Astrocyte of the spinal cord (primary cell): ENCODE measurements at regions not wholly inside any gene's neighbourhood (a gene's known extent, or its start where the extent isn't known, plus 50 kb on each side); places are given as distances from the start of the nearest gene placed in this dataset.

Experiments used
- DNase-seq: peaks from one replicate; pipeline ENCODE4 v3.0.0; 2011; ENCODE audit warnings: low read depth, low spot score
- H3K4me3 ChIP-seq: 2 replicates; pipeline ENCODE4 v1.5.1; 2011; ENCODE audit warnings: low read depth, mild to moderate bottlenecking, low read length, moderate library complexity
- in situ Hi-C: cut with HindIII; loops from 2 replicates; pipeline ENCODE4 v1.10.0; 2017; ENCODE audit warnings: low sequenced_read_pairs
- TF ChIP-seq, protein P1 (sequence below): IDR thresholded peaks from 2 replicates; pipeline ENCODE4 v1.5.1; 2012; ENCODE audit warnings: low read depth, mild to moderate bottlenecking, low read length, inconsistent platforms

DNA sequence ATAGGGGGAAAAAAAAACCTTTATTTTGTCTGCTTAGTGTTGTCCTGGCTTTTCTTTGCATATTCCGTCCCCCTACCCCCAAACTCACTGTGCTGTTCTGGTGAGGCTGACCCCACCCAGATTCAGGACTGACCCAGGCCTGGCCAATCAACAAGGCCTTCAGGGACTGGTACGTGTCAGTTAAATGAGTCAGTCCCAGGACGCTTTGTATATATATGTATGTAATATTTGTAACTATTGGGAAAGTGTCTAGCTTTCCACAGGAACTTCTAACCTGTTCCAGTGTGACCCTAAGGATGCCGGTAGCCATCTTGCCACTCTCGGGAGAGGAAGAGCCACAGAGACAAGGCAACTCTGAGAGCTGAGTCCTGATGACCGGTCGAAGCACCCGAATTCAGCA lies 107.4 kb downstream of the VCPKMT start:
- in situ Hi-C loops, result no loop called here
- no peak overlapping the region for H3K4me3 ChIP-seq
- TF ChIP-seq, protein P1, sequence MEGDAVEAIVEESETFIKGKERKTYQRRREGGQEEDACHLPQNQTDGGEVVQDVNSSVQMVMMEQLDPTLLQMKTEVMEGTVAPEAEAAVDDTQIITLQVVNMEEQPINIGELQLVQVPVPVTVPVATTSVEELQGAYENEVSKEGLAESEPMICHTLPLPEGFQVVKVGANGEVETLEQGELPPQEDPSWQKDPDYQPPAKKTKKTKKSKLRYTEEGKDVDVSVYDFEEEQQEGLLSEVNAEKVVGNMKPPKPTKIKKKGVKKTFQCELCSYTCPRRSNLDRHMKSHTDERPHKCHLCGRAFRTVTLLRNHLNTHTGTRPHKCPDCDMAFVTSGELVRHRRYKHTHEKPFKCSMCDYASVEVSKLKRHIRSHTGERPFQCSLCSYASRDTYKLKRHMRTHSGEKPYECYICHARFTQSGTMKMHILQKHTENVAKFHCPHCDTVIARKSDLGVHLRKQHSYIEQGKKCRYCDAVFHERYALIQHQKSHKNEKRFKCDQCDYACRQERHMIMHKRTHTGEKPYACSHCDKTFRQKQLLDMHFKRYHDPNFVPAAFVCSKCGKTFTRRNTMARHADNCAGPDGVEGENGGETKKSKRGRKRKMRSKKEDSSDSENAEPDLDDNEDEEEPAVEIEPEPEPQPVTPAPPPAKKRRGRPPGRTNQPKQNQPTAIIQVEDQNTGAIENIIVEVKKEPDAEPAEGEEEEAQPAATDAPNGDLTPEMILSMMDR, result no peak
- DNase-seq, result no peak

DNA sequence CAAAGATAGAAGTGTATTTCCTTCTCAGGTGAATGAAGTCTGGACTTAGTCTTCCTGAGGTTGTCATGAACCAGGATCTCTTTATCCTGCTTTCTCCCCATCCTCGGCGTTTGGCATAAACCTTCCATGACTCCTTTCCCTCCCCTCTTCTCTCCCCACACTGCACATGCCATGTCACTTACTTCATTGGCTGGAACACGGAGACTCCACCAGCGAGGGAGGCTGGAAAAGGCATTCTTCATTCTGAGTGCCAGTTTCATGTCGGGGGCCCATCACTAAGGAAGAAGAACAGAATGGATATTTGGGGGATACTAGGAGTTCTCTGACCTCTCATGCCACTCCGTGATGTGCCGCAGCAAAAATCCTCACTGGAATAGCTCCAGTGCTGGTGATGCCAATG lies 105.6 kb downstream of the VCPKMT start:
- in situ Hi-C loops, result no loop called here
- DNase-seq, result no peak
- TF ChIP-seq, protein P1, result no peak
- no peak overlapping the region for H3K4me3 ChIP-seq

DNA sequence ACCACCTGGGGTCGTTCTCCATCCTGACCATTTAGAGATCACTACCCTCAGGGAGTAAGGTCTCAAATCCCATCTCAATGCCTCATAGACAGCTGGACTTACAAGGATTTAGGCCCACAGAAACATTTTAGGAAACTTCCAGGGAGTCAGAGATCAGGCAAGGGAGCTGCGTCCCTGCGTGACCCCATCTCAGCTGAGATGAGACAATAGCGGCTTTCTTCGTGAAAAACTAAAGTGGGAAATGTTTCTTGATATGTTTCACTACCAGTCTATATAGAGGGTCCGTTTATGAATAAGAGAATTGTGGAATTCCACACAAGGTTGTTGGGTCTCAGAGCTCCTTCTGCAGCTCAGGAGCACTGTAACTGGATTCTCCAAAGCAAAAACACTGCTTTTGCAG lies 105.1 kb downstream of the VCPKMT start:
- in situ Hi-C loops, result no loop called here
- TF ChIP-seq, protein P1, result no peak
- H3K4me3 ChIP-seq, result no peak overlapping the region
- no peak for DNase-seq

DNA sequence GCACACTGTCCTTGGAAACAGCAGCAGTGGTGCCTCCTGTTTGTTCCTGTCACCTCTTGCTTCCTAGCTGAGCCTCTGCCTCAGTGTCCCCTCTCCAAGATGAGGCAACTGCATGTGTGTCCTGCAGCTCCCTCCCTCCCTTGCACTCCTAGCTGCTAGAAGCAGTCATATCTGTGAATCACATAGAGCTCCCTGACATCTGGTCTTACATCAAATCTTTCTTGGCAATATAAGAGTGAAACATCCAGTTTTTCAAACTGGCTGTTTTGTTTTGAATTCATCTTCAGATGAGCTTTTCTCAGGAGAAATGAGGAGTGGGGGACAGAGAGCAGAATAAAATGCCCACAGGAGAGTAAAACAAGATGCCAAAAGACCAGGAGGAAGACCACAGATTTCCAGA lies 103.7 kb downstream of the VCPKMT start:
- TF ChIP-seq, protein P1, result no peak
- H3K4me3 ChIP-seq, result no peak overlapping the region
- in situ Hi-C loops, result no loop called here
- DNase-seq, result no peak

DNA sequence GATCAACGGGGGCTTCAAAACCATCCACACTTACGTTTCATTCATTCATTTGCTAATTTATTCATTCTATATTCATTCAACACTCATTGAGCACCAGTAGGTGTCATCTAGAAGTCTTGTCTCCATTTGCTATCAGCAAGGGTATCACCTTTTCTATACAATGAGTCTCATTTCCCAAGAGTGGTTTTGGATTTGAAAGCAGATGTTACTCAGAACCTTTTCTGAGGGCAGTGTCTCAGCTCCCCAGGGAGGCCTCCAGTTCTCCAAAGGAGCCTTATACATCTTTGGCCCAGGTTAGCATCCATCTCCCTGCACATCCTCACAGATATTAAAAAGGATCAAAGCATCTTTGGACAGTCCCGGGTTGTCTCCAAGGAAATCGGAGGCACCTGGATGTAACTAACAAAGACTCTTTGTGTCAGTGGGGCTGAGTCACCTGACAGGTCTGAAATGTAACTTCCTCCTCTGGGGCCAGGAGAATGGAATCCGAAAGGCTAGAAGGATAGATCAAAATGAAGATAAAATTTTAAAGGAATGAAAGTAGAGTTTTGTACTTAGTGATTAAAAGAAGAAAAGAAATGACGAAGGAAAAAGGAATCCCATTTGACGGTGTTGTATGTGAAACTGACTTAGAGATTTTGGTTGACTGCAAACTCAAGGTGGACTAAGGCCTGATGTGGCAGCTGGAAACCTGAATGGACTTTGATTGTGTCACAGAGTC lies 103.0 kb downstream of the VCPKMT start:
- H3K4me3 ChIP-seq, result no peak overlapping the region
- DNase-seq, result no peak
- in situ Hi-C loops, result no loop called here
- TF ChIP-seq, protein P1, result no peak

DNA sequence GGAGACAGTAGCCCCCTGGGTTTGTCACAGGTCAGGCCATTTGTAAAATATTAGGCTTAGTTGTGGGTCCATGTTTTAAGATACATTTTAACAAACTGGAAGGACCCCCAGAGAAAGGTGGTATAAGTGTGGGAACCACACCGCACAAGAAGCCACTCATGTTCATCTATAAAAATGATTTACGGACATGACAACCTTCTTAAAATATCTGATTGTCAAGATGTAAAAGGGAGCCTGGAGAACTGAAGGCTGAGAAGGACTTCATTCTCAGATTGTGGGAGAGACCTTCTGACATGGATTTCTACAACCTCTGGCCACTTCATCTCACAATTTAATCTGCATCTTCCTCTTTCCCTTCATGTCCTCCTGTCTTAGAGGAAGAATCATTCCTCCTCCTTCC lies 102.4 kb downstream of the VCPKMT start:
- in situ Hi-C loops, result no loop called here
- TF ChIP-seq, protein P1, result no peak
- DNase-seq, result no peak
- H3K4me3 ChIP-seq, result no peak overlapping the region
